Uterus (tissue), 3 donors: ENCODE measurements at regions not wholly inside any gene's neighbourhood (a gene's known extent, or its start where the extent isn't known, plus 50 kb on each side); places are given as distances from the start of the nearest gene placed in this dataset.

ENCODE experiments used
- DNase-seq, 2 donors: peaks; one replicate each; pipeline ENCODE4 v3.0.0-alpha.2; 2019 to 2020
- H3K27ac ChIP-seq, 2 donors: fragments of 200-600 bp; sonication (generic); 1 replicate in 1 of 2; 2 replicates in 1 of 2; pipeline ENCODE4 v1.5.1; 2016 to 2018
- H3K27me3 ChIP-seq, 2 donors: fragments of 200-600 bp; sonication (generic); one replicate each; pipeline ENCODE4 v1.5.1; 2018 to 2019; ENCODE audit warnings: control low read depth in 1 of 2
- H3K36me3 ChIP-seq, 2 donors: fragments of 200-600 bp; sonication (generic); one replicate each; pipeline ENCODE4 v1.5.1; 2019; ENCODE audit warnings: control low read depth in 1 of 2
- H3K4me1 ChIP-seq, 2 donors: fragments of 200-600 bp; sonication (generic); one replicate each; pipeline ENCODE4 v1.5.1; 2018 to 2019; ENCODE audit warnings: control low read depth in 1 of 2
- H3K4me3 ChIP-seq, 2 donors: fragments of 200-600 bp; sonication (generic); 1 replicate in 1 of 2; 2 replicates in 1 of 2; pipeline ENCODE4 v1.5.1; 2018 to 2019; ENCODE audit warnings: mild to moderate bottlenecking in 1 of 2
- H3K9me3 ChIP-seq, 2 donors: fragments of 200-600 bp; sonication (generic); one replicate each; pipeline ENCODE4 v1.5.1; 2019; ENCODE audit warnings: control low read depth in 1 of 2
- CTCF ChIP-seq, 4 experiments: fragments of 200-600 bp in 2 of 4; fragments of 450-650 bp in 2 of 4; sonication (generic) in 2 of 4; IDR thresholded peaks; one replicate each; pipeline ENCODE4 v1.5.1; 2016 to 2019; ENCODE audit warnings: antibody characterized with exemption in 4 of 4, mild to moderate bottlenecking in 2 of 4, moderate library complexity in 1 of 4
- POLR2A ChIP-seq, 2 donors: fragments of 450-650 bp; IDR thresholded peaks; one replicate each; pipeline ENCODE4 v1.6.1; 2016; ENCODE audit warnings: antibody characterized with exemption in 2 of 2, mild to moderate bottlenecking in 1 of 2, moderate library complexity in 1 of 2
- intact Hi-C: fragments of 100-400 bp; cut with DNase I; formaldehyde crosslinking; loops from one replicate; pipeline ENCODE4 v1.15.1; 2023; ENCODE audit warnings: low total_unique reads
- donor health status: DM: yes; HTN: yes; CAD: no.

- no peak for DNase-seq
- intact Hi-C loops = no loop called here
- TF ChIP-seq POLR2A (IDR thresholded peaks at IDR 0.05) (no peak), CTCF (IDR thresholded peaks at IDR 0.05) (no peak)
- Histone ChIP-seq H3K27ac (no peak overlapping the region), H3K4me3 (no peak overlapping the region), H3K36me3 (no peaks in the 10 kb centered on the region), H3K27me3 (no peaks in the 10 kb centered on the region), H3K9me3 (no peaks in the 10 kb centered on the region), H3K4me1 (no peaks in the 10 kb centered on the region)
These were observed 240.4 kb upstream of the LYZL1 start for GRCh38 chr10:29048506-29048905.

GRCh38 chr10:29050081-29050480, 238.8 kb upstream of the LYZL1 start:
- H3K4me3 ChIP-seq = no peak overlapping the region
- no peaks in the 10 kb centered on the region for H3K36me3 ChIP-seq
- no peaks in the 10 kb centered on the region for H3K27me3 ChIP-seq
- no peak for DNase-seq
- intact Hi-C loops = no loop called here
- no peak for TF ChIP-seq CTCF (IDR thresholded peaks at IDR 0.05)
- TF ChIP-seq POLR2A (IDR thresholded peaks at IDR 0.05) = no peak
- H3K27ac ChIP-seq = no peak overlapping the region
- no peaks in the 10 kb centered on the region for H3K4me1 ChIP-seq
- no peaks in the 10 kb centered on the region for H3K9me3 ChIP-seq

- H3K9me3 ChIP-seq = no peaks in the 10 kb centered on the region
- H3K27ac ChIP-seq = no peak overlapping the region
- TF ChIP-seq CTCF (IDR thresholded peaks at IDR 0.05) = no peak
- TF ChIP-seq POLR2A (IDR thresholded peaks at IDR 0.05) = no peak
- H3K36me3 ChIP-seq = no peaks in the 10 kb centered on the region
- no peaks in the 10 kb centered on the region for H3K27me3 ChIP-seq
- no peak overlapping the region for H3K4me3 ChIP-seq
- DNase-seq = no peak
- intact Hi-C loops = no loop called here
- no peaks in the 10 kb centered on the region for H3K4me1 ChIP-seq
These were observed 233.8 kb upstream of the LYZL1 start for GRCh38 chr10:29055101-29055500.

- H3K9me3 ChIP-seq = no peaks in the 10 kb centered on the region
- no peaks in the 10 kb centered on the region for H3K36me3 ChIP-seq
- no peak overlapping the region for H3K4me3 ChIP-seq
- intact Hi-C loops = no loop called here
- DNase-seq = no peak
- no peak overlapping the region for H3K27ac ChIP-seq
- H3K4me1 ChIP-seq = no peaks in the 10 kb centered on the region
- TF ChIP-seq CTCF (IDR thresholded peaks at IDR 0.05) (no peak), POLR2A (IDR thresholded peaks at IDR 0.05) (no peak)
- no peaks in the 10 kb centered on the region for H3K27me3 ChIP-seq
These were observed 232.1 kb upstream of the LYZL1 start for GRCh38 chr10:29056729-29057128.

- Histone ChIP-seq H3K4me1 (no peaks in the 10 kb centered on the region), H3K27me3 (no peaks in the 10 kb centered on the region), H3K36me3 (no peaks in the 10 kb centered on the region), H3K9me3 (no peaks in the 10 kb centered on the region), H3K4me3 (no peak overlapping the region), H3K27ac (no peak overlapping the region)
- intact Hi-C loops = no loop called here
- no peak for DNase-seq
- TF ChIP-seq POLR2A (IDR thresholded peaks at IDR 0.05) (no peak), CTCF (IDR thresholded peaks at IDR 0.05) (no peak)
These were observed 231.0 kb upstream of the LYZL1 start for GRCh38 chr10:29057822-29058331.
